NT2/D1 (cell line): ENCODE measurements at regions not wholly inside any gene's neighbourhood (a gene's known extent, or its start where the extent isn't known, plus 50 kb on each side); places are given as distances from the start of the nearest gene placed in this dataset.

Source experiments
- SUZ12 ChIP-seq: IDR thresholded peaks from 2 replicates; pipeline ENCODE4 v1.6.1; 2011; ENCODE audit not compliant: insufficient read length, insufficient read depth; ENCODE audit errors: extremely low read depth
- YY1 ChIP-seq: IDR thresholded peaks from 2 replicates; pipeline ENCODE4 v1.6.1; 2011; ENCODE audit not compliant: insufficient read length, insufficient read depth
- ZNF274 ChIP-seq: IDR thresholded peaks from 2 replicates; pipeline ENCODE4 v1.6.1; 2011; ENCODE audit warnings: mild to moderate bottlenecking, low read depth, low read length

GRCh38 chr7:17060051-17060450 is 178.3 kb upstream of the AGR3 start:
- no peak for TF ChIP-seq ZNF274
- no peak for TF ChIP-seq YY1
- TF ChIP-seq SUZ12: no peak
